HEK293T (cell line): ENCODE measurements at regions not wholly inside any gene's neighbourhood (a gene's known extent, or its start where the extent isn't known, plus 50 kb on each side); places are given as distances from the start of the nearest gene placed in this dataset.
A peak's percentile ranks its signal among the peaks of the same experiment; 100 is the strongest.

ENCODE experiments used
- CTCF ChIA-PET: fragments of 350-600 bp; formaldehyde crosslinking; extraction: SDS; loops from one replicate; lab custom pipeline; 2021; ENCODE audit warnings: antibody characterized with exemption, inconsistent platforms; lab: Yijun Ruan, JAX
- POLR2A ChIA-PET: fragments of 350-600 bp; formaldehyde crosslinking; extraction: SDS; loops from one replicate; lab custom pipeline; 2020; ENCODE audit warnings: antibody characterized with exemption, inconsistent platforms; lab: Yijun Ruan, JAX
- DNase-seq: peaks from one replicate; pipeline ENCODE4 v3.0.0; 2012; ENCODE audit warnings: mixed read lengths; ENCODE audit errors: extremely low spot score
- ARNT ChIP-seq: fragments of 450-650 bp; IDR thresholded peaks from 2 replicates; pipeline ENCODE4 v1.6.1; 2017; ENCODE audit warnings: mild to moderate bottlenecking
- BHLHE40 ChIP-seq: fragments of 450-650 bp; IDR thresholded peaks from 2 replicates; pipeline ENCODE4 v1.6.1; 2016; ENCODE audit warnings: mild to moderate bottlenecking, moderate library complexity, borderline replicate concordance
- CTBP1 ChIP-seq: fragments of 450-650 bp; IDR thresholded peaks from 2 replicates; pipeline ENCODE4 v1.6.1; 2016; ENCODE audit warnings: borderline replicate concordance
- ELF4 ChIP-seq: fragments of 450-650 bp; IDR thresholded peaks from 2 replicates; pipeline ENCODE4 v1.6.1; 2017; ENCODE audit warnings: antibody characterized with exemption
- FOXA1 ChIP-seq: fragments of 450-650 bp; IDR thresholded peaks from 2 replicates; pipeline ENCODE4 v1.6.1; 2016; ENCODE audit warnings: mild to moderate bottlenecking
- FOXK2 ChIP-seq: fragments of 450-650 bp; IDR thresholded peaks from 2 replicates; pipeline ENCODE4 v1.6.1; 2016; ENCODE audit warnings: mild to moderate bottlenecking
- FOXM1 ChIP-seq: fragments of 450-650 bp; IDR thresholded peaks from 2 replicates; pipeline ENCODE4 v1.6.1; 2017; ENCODE audit warnings: mild to moderate bottlenecking, borderline replicate concordance
- HDGF ChIP-seq: fragments of 450-650 bp; IDR thresholded peaks from 2 replicates; pipeline ENCODE4 v1.6.1; 2017; ENCODE audit warnings: antibody characterized with exemption, borderline replicate concordance
- L3MBTL2 ChIP-seq: fragments of 450-650 bp; conservative IDR thresholded peaks from 2 replicates; pipeline ENCODE4 v1.6.1; 2016; ENCODE audit warnings: mild to moderate bottlenecking
- LEF1 ChIP-seq: fragments of 450-650 bp; IDR thresholded peaks from 2 replicates; pipeline ENCODE4 v1.6.1; 2017; ENCODE audit warnings: mild to moderate bottlenecking, borderline replicate concordance
- NFRKB ChIP-seq: fragments of 450-650 bp; IDR thresholded peaks from 2 replicates; pipeline ENCODE4 v1.6.1; 2016; ENCODE audit warnings: mild to moderate bottlenecking, moderate library complexity
- PKNOX1 ChIP-seq: fragments of 450-650 bp; IDR thresholded peaks from 2 replicates; pipeline ENCODE4 v1.6.1; 2016
- SP1 ChIP-seq: fragments of 450-650 bp; IDR thresholded peaks from 2 replicates; pipeline ENCODE4 v1.6.1; 2017
- SUZ12 ChIP-seq: fragments of 450-650 bp; IDR thresholded peaks from 2 replicates; pipeline ENCODE4 v1.6.1; 2016; ENCODE audit warnings: mild to moderate bottlenecking
- TARDBP ChIP-seq: fragments of 450-650 bp; IDR thresholded peaks from 2 replicates; pipeline ENCODE4 v1.6.1; 2016
- ZNF384 ChIP-seq: fragments of 450-650 bp; IDR thresholded peaks from 2 replicates; pipeline ENCODE4 v1.6.1; 2016

- CTCF ChIA-PET: no interaction called here
- DNase-seq: no peak
Measured at GRCh38 chrX:40320819-40321218, 223.1 kb upstream of the BCOR start.

DNA sequence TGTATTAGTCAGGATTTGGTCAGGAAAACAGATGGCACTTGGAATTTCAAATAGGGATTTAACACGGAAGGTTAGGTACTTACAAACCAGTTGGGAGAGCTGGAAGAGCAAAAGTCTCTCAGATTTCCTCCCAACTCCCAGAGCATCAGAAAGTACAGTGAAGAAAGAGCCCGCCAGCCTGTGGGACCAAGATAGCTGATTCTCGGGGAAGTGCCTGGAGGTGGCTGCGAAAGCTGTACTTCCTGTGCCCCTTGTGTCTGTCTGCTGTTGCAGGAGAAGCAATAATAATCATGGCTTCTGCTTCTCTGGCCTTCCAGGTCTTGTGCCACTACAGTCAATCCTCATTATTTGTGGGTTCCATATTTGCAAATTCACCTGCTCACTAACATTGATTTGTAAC, 221.0 kb upstream of the BCOR start:
- POLR2A ChIA-PET: no interaction called here
- no peak for DNase-seq
- CTCF ChIA-PET: interaction anchor here (0.5 kb wide), 1 partner anchor 149 kb away, joined by 4 read pairs; no protein-coding TSS in a partner anchor
- TF ChIP-seq L3MBTL2 (no peak), HDGF (no peak), LEF1 (no peak), ELF4 (no peak), SUZ12 (no peak), ARNT (no peak), NFRKB (no peak), FOXM1 (no peak), TARDBP (no peak), ZNF384 (no peak), FOXA1 (no peak), PKNOX1 (no peak), CTBP1 (no peak)

More at GRCh38 chrX:40320819-40321218, 223.1 kb upstream of the BCOR start:
- TF ChIP-seq FOXA1: no peak
- no peak for TF ChIP-seq CTBP1
- TF ChIP-seq FOXK2: no peak
- POLR2A ChIA-PET: no interaction called here

GRCh38 chrX:40318076-40318475, 220.3 kb upstream of the BCOR start:
- POLR2A ChIA-PET: no interaction called here
- CTCF ChIA-PET: interaction anchor here (0.5 kb wide), 1 partner anchor 150 kb away, joined by 4 read pairs; no protein-coding TSS in a partner anchor
- DNase-seq: no peak
- TF ChIP-seq ARNT (no peak), ELF4 (no peak), BHLHE40 (no peak), LEF1 (no peak), CTBP1 (no peak), SP1 (no peak), NFRKB (no peak), L3MBTL2 (no peak), ZNF384 (no peak), HDGF (no peak), PKNOX1 (no peak)

- CTCF ChIA-PET: interaction anchor here (1.0 kb wide), 1 partner anchor 12 kb away, joined by 4 read pairs; no protein-coding TSS in a partner anchor
Measured at GRCh38 chrX:40316502-40316901, 218.7 kb upstream of the BCOR start.

GRCh38 chrX:40314070-40314469, 216.3 kb upstream of the BCOR start:
- ChIA-PET POLR2A (no interaction called here), CTCF (interaction anchor here (0.6 to 0.8 kb wide), 2 partner anchors 135 to 230 kb away, joined by 3 to 5 read pairs; no protein-coding TSS in a partner anchor)
- DNase-seq: peak; percentile 24
- TF ChIP-seq LEF1 (no peak), BHLHE40 (no peak), ZNF384 (no peak), FOXK2 (no peak), L3MBTL2 (no peak), ARNT (no peak), FOXA1 (no peak), FOXM1 (no peak), HDGF (no peak), TARDBP (no peak), SUZ12 (no peak), ELF4 (no peak), PKNOX1 (no peak)

More at GRCh38 chrX:40316502-40316901, 218.7 kb upstream of the BCOR start:
- DNase-seq: no peak
- POLR2A ChIA-PET: no interaction called here
- TF ChIP-seq HDGF (no peak), FOXK2 (no peak)

GRCh38 chrX:40313269-40313668, 215.5 kb upstream of the BCOR start:
- CTCF ChIA-PET: no interaction called here
- DNase-seq: no peak
- POLR2A ChIA-PET: no interaction called here
- no peak for TF ChIP-seq CTBP1
- TF ChIP-seq PKNOX1: no peak
- no peak for TF ChIP-seq TARDBP
- TF ChIP-seq ARNT: no peak

- TF ChIP-seq L3MBTL2 (no peak), SUZ12 (no peak), FOXK2 (no peak), TARDBP (no peak), ZNF384 (no peak), ARNT (no peak), CTBP1 (no peak), SP1 (no peak), LEF1 (no peak), BHLHE40 (no peak), PKNOX1 (no peak), FOXM1 (no peak), HDGF (no peak), FOXA1 (no peak), ELF4 (no peak), NFRKB (no peak)
- ChIA-PET CTCF (interaction anchor here (0.7 kb wide), 1 partner anchor 161 kb away, joined by 3 read pairs; no protein-coding TSS in a partner anchor), POLR2A (no interaction called here)
- no peak for DNase-seq
Measured at GRCh38 chrX:40310447-40310846, 212.7 kb upstream of the BCOR start.
